DOHH2 (cell line): ENCODE measurements at regions not wholly inside any gene's neighbourhood (a gene's known extent, or its start where the extent isn't known, plus 50 kb on each side); places are given as distances from the start of the nearest gene placed in this dataset.

Experiments used
- EZH2phosphoT487 ChIP-seq: fragments of 200-600 bp; sonication (generic); IDR thresholded peaks from 2 replicates; pipeline ENCODE4 v1.6.1; 2017; ENCODE audit warnings: borderline replicate concordance, mild to moderate bottlenecking, antibody characterized with exemption, low read length, moderate library complexity, mixed read lengths
- TF ChIP-seq, protein P1 (sequence below): fragments of 200-600 bp; sonication (generic); IDR thresholded peaks from one replicate; pipeline ENCODE4 v1.5.1; 2014; ENCODE audit warnings: antibody characterized with exemption, mild to moderate bottlenecking, low read depth, low read length; ENCODE audit not compliant: poor library complexity, severe bottlenecking

DNA sequence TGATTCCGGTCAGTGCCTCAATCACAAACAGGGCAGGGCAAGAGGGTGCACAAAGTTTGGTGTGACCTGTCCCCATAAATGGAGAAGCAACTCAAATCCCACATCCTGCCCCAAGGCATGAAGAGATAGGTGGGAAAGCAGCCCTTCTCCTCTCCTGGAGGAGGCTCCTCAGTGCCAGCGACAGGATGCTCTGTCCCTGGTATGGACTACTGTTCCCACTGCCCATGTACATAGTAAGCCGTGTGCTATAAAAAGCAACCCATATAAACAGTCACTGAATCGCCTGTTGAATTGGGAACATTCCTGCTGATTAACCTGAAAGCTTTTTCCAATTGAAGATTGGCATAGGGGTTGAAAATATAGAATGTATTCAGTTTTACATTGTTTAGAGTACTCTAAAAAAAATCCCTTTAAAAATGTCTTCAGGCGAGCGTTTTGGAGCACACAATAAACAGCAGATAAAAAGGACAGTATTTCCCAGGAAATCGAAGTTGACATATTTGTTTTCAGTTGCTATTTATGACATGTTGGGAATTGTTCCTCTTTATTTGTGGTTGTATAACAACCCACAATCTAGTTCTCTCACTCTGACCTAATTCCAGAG is 513.9 kb downstream of the DIRAS2 start:
- TF ChIP-seq, protein P1, sequence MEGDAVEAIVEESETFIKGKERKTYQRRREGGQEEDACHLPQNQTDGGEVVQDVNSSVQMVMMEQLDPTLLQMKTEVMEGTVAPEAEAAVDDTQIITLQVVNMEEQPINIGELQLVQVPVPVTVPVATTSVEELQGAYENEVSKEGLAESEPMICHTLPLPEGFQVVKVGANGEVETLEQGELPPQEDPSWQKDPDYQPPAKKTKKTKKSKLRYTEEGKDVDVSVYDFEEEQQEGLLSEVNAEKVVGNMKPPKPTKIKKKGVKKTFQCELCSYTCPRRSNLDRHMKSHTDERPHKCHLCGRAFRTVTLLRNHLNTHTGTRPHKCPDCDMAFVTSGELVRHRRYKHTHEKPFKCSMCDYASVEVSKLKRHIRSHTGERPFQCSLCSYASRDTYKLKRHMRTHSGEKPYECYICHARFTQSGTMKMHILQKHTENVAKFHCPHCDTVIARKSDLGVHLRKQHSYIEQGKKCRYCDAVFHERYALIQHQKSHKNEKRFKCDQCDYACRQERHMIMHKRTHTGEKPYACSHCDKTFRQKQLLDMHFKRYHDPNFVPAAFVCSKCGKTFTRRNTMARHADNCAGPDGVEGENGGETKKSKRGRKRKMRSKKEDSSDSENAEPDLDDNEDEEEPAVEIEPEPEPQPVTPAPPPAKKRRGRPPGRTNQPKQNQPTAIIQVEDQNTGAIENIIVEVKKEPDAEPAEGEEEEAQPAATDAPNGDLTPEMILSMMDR = no peak
- no peak for TF ChIP-seq EZH2phosphoT487
